Choroid plexus epithelial cell (primary cell): ENCODE measurements at regions not wholly inside any gene's neighbourhood (a gene's known extent, or its start where the extent isn't known, plus 50 kb on each side); places are given as distances from the start of the nearest gene placed in this dataset.
"Not testable (repeated sequence)": the region's sequence is repeated elsewhere in the genome, so short reads cannot be mapped to it uniquely, and the experiment has no call there.

Experiments used
- DNase-seq: peaks from one replicate; pipeline ENCODE4 v3.0.0-alpha.2; 2010; ENCODE audit warnings: low read depth
- H3K4me3 ChIP-seq: 2 replicates; pipeline ENCODE4 v1.5.1; 2011; ENCODE audit warnings: low read depth, mild to moderate bottlenecking, control low read depth, low read length, moderate library complexity
- TF ChIP-seq, protein P1 (sequence below): conservative IDR thresholded peaks from 2 replicates; pipeline ENCODE4 v1.5.1; 2011; ENCODE audit warnings: low read depth, mild to moderate bottlenecking, control low read depth, inconsistent platforms, low read length, moderate library complexity

DNA sequence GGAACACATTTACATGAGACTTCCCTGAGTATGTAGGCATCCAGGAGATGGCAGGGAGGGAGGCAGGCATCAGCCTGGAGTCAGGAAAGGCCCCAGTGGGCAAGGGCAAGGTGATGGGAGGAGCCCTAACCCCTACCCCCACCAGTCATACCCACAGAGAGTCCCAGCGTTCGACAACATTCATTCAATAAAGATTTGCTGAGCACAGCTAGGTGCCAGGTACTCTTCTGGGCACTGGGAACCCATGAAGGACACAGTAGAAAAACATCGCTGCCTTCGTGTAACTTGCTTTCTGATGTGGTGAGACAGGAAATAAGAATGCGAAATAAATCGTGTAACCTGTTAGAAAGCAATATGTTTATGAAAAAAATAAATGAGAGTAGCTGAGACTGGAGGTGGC lies 77.3 kb upstream of the GADD45A start:
- TF ChIP-seq, protein P1, sequence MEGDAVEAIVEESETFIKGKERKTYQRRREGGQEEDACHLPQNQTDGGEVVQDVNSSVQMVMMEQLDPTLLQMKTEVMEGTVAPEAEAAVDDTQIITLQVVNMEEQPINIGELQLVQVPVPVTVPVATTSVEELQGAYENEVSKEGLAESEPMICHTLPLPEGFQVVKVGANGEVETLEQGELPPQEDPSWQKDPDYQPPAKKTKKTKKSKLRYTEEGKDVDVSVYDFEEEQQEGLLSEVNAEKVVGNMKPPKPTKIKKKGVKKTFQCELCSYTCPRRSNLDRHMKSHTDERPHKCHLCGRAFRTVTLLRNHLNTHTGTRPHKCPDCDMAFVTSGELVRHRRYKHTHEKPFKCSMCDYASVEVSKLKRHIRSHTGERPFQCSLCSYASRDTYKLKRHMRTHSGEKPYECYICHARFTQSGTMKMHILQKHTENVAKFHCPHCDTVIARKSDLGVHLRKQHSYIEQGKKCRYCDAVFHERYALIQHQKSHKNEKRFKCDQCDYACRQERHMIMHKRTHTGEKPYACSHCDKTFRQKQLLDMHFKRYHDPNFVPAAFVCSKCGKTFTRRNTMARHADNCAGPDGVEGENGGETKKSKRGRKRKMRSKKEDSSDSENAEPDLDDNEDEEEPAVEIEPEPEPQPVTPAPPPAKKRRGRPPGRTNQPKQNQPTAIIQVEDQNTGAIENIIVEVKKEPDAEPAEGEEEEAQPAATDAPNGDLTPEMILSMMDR: no peak
- DNase-seq: no peak
- H3K4me3 ChIP-seq: no peak overlapping the region

DNA sequence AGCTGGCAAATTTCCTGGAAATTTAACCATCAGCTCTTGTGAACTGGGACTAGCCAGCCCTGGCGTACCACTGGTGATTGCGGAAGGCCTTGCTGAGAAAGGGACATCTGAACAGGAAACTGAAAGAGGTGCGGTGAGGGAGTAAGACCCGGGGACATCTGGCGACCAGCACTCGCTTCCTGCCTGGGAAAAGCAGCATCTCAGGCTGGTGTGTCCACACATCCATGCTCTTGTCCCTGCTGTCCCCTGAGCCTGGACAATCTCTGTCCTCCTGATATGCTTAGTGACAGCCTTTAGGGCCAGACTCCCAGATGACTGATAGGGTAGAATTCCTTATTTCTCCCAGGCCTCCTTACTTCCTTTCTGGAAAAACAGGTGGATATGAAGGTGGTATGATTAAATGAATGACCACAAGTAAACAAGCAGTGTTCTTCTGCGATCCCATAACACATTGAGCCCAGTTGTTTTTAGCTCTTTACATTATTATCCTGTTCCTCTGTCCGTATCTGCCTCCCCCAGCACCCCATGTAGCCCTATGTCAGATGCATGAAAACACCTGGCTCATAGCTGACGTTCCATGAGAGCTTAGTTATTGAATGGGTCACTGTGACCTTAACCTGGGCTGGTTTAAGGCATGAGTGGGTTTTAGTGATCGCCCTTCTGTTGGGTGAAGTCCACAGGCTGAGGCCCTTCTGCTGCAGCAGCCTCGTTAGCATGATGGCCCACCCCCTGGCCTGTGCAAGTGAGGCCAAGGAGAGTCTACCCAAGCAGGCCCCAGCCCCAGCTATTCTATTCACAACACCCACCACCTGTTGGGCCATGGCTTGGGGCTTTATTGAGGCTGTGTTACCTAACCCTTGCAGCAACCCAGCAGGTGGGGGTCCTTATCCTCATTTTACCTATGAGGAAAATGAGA lies 76.1 kb upstream of the GADD45A start:
- DNase-seq: peak; percentile 16
- H3K4me3 ChIP-seq: no peak overlapping the region
- TF ChIP-seq, protein P1: no peak

DNA sequence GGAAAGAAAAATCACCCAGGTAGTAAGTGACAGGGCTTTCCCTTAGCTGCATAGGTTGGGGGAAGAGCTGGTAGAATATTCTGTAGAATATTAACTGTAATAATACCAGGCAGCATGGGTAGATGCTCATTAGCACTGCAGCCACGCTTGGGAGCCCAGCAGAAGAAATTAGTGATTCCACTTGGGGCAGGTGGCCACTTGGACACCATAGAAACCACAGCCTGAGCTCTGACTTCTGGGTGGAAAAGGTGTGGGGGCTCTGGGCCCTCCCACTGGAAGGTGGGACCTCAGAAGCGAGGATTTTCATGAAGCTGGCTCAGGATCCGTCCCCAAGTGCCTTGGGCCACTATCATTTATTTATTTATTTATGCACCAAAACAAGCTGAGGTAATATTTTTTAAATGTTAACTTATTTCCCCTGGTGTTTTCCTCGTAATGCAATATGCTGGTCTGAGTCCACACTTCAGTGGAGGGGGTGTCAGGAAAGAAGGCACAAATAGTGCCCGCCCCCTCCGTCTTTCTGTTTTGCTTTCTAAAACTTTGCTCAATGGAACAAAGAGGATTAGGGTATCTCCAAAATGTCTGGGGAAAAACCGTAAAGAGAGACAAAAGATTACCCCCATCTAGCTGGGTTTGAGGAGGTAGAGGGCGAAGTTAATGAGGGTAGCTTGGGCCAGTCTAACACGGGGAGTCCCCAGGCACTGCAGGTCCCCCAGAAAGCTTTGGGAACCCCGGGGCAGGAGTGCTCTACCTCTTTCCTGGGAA lies 75.2 kb upstream of the GADD45A start:
- DNase-seq: no peak
- H3K4me3 ChIP-seq: no peak overlapping the region
- TF ChIP-seq, protein P1: no peak

DNA sequence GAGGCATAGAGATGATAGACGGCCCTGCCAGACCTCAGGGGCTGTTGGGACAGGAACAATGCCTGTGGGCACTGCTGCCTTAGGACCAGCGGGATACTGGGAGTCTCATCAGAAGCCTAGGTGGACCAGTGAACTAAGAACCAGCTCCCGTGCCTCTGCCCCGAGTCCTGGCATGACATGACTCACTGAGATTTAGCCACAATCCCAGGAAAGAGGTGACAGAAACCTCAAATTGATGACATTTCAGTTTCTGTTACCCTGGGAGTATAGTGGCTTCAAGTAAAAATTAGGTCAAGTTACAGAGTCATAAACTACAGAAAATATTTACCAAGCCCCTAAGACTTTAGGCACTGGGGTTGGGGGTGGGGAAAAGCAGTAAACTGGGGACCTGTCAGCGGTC lies 74.6 kb upstream of the GADD45A start:
- TF ChIP-seq, protein P1: no peak
- no peak overlapping the region for H3K4me3 ChIP-seq
- DNase-seq: no peak

DNA sequence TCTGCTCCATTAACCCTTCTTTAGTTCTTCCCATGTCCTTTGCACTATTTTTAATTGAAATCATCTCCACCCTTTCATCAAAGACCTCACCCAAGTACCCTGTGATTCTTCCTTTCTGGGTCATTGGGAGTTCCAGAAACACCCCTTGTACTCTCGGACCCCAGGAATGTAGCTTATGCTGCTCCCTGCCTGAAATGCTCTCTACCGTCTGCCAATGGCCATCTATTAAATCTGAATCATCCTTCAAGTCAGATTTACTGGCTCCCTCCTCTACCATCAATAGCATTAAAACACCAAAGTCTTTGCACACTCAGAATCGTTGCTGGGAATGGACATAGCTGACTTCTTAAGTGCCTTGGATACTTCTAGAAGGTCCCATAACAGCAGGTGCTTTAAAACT lies 73.2 kb upstream of the GADD45A start:
- TF ChIP-seq, protein P1: no peak

DNA sequence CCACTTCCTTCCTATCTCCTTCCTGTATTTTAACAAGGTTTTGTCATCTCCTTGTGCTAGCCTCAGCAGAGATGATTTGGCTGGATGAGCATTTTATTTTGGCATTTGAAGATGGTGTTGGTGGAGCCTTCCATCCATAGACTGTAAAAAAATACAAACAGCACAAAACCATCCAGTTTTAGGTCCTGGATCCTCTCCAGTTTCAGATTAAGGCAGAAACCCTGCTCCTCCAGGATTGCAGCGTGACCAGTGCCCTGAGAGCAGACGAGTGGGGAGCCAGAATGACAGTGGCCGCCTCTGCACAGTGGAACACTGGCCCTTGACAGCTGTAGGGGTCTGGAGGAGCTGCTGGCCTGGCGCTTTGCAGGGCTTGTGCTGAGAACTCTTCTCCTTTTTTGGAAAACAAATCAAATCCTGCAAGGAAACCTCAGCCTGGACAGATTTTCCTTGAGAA lies 72.2 kb upstream of the GADD45A start:
- TF ChIP-seq, protein P1: no peak
- H3K4me3 ChIP-seq: no peak overlapping the region
- DNase-seq: no peak

More for the DNA sequence above, 73.2 kb upstream of the GADD45A start:
- DNase-seq: no peak
- no peak overlapping the region for H3K4me3 ChIP-seq

DNA sequence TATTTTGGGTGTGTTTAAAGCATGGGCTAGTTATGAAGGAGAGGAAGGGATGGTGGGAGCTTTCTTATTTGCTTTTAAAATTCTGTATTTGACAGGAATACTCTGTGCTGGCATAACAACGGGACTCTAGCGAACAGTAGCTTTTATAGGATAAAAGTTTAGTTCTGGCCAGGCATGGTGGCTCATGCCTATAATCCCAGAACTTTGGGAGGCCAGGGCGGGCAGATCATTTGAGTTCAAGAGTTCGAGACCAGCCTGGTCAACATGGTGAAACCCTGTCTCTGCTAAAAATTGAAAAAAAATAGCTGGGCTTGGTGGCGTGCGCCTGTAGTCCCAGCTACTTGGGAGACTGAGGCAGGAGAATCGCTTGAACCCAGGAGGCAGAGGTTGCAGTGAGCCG lies 71.5 kb upstream of the GADD45A start:
- H3K4me3 ChIP-seq, DNase-seq: not testable (repeated sequence)
